Fibroblast of lung (primary cell): ENCODE measurements at regions not wholly inside any gene's neighbourhood (a gene's known extent, or its start where the extent isn't known, plus 50 kb on each side); places are given as distances from the start of the nearest gene placed in this dataset.
A peak's percentile ranks its signal among the peaks of the same experiment; 100 is the strongest.

Experiments
- EZH2 ChIP-seq: IDR thresholded peaks from 2 replicates; pipeline ENCODE4 v1.5.1; 2012; ENCODE audit warnings: low read length, control low read depth, mild to moderate bottlenecking; ENCODE audit errors: missing control alignments
- TF ChIP-seq, protein P1 (sequence below), 2 donors: IDR thresholded peaks in 1 of 2; conservative IDR thresholded peaks in 1 of 2; 1 replicate in 1 of 2; 2 replicates in 1 of 2; pipeline ENCODE4 v1.5.1; 2011 to 2012; ENCODE audit warnings: low read length in 2 of 2, control low read depth in 1 of 2, inconsistent platforms in 1 of 2, low read depth in 1 of 2, mild to moderate bottlenecking in 1 of 2

DNA sequence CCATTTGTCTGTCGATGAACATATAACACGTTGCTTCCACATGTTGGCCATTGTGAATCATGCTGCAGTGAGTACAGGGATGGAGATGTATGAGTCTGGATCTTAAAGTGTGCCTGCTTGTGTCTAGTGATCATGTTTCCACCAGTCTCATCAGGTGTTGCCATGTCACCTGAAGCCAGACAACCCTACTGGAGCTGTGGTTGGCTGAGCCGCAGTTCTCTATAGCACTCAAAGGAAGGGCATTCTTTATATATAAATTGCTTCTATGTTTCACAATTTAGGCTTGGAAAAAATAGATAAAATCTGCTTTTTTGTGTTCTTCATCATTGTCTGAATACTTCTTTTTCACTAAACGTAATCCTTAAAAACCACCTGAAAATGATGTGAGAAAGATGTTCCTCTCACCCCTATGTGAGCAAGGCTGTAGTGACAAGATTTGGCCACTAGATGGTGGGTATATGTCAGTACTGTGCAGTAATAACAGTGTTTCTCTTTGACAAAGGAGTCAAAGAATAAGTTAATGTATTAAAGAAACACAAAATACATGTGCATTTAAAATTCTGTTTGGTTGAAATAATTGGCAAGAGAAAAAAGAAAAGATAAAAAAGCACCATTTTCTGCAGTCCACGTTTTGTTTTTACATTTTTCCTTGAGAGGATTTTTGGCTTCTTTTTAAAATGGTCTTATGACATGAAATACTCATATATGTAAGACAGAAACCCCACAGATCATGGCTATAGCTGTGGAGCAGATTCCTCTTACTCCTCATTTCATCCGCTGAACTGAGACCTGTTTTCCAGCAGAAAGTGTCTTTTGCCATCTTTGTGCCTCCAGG is 394.5 kb upstream of the DPPA4 start:
- TF ChIP-seq, protein P1, sequence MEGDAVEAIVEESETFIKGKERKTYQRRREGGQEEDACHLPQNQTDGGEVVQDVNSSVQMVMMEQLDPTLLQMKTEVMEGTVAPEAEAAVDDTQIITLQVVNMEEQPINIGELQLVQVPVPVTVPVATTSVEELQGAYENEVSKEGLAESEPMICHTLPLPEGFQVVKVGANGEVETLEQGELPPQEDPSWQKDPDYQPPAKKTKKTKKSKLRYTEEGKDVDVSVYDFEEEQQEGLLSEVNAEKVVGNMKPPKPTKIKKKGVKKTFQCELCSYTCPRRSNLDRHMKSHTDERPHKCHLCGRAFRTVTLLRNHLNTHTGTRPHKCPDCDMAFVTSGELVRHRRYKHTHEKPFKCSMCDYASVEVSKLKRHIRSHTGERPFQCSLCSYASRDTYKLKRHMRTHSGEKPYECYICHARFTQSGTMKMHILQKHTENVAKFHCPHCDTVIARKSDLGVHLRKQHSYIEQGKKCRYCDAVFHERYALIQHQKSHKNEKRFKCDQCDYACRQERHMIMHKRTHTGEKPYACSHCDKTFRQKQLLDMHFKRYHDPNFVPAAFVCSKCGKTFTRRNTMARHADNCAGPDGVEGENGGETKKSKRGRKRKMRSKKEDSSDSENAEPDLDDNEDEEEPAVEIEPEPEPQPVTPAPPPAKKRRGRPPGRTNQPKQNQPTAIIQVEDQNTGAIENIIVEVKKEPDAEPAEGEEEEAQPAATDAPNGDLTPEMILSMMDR (conservative IDR thresholded peaks at IDR 0.05 in 1 of 2, IDR thresholded peaks at IDR 0.05 in 1 of 2; ENCODE audit: low read depth in 1 of 2, low read length in 2 of 2) = peak; percentile 92
- no peak for TF ChIP-seq EZH2
